Breast epithelium (tissue), 3 donors: ENCODE measurements at regions not wholly inside any gene's neighbourhood (a gene's known extent, or its start where the extent isn't known, plus 50 kb on each side); places are given as distances from the start of the nearest gene placed in this dataset.

ENCODE experiments used
- CTCF ChIP-seq, 3 donors: fragments of 450-650 bp; IDR thresholded peaks; one replicate each; pipeline ENCODE4 v1.5.1; 2016 to 2017; ENCODE audit warnings: antibody characterized with exemption in 3 of 3, mild to moderate bottlenecking in 3 of 3, moderate library complexity in 3 of 3
- POLR2A ChIP-seq: fragments of 450-650 bp; IDR thresholded peaks from one replicate; pipeline ENCODE4 v1.6.1; 2016; ENCODE audit warnings: antibody characterized with exemption, mild to moderate bottlenecking, moderate library complexity
- POLR2AphosphoS5 ChIP-seq, 3 donors: sonication (generic); formaldehyde crosslinking; IDR thresholded peaks; one replicate each; pipeline ENCODE4 v1.6.1; 2017; ENCODE audit warnings: antibody characterized with exemption in 3 of 3

DNA sequence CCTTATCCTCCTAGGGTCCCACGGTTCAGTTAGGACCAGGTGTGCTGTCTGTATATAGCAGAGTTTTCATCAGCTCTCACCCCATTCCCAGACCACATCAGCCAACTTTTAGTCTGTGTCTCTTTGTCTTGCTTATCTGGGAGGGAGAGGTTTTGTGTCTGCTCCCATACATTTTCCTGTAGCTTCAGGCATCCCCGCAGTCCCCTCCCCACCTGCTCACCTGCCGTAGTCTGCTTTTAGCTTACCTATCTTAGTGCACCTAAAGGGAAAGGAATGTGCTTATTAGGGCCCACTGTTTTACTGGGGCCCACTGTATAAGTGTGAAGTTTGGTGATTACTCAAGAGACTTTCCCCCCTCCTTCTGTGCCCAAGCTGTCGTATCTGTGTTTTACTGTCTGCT lies 225.1 kb downstream of the PLA2G4A start:
- TF ChIP-seq CTCF (IDR thresholded peaks at IDR 0.05) (no peak), POLR2A (no peak), POLR2AphosphoS5 (IDR thresholded peaks at IDR 0.05) (no peak)
